ENCODE measurements at regions not wholly inside any gene's neighbourhood (a gene's known extent, or its start where the extent isn't known, plus 50 kb on each side); places are given as distances from the start of the nearest gene placed in this dataset.

GRCh38 chr15:95921404-95921803, 409.1 kb upstream of the NR2F2 start:
- no peak for DNase-seq (ENCODE audit: low read depth)

DNA sequence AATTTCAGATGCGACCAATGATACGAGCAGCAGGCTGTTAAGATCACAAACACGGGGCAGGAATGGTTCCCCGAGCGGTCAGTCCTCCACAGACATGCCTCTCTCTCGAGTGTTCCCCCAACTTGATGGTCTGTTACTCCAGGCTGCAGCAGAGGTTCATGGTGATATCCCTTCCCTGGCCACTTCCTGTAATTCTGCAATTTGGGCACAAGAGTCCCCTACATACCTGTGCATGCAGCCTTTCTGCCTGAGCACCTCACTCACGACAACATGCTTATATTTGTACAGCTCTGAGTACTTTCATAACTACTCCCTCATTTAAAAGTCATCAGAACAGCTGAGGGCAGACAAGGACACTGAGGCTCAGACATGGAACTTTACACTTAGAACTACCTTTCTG, 408.1 kb upstream of the NR2F2 start:
- DNase-seq (ENCODE audit: low read depth) = no peak

DNA sequence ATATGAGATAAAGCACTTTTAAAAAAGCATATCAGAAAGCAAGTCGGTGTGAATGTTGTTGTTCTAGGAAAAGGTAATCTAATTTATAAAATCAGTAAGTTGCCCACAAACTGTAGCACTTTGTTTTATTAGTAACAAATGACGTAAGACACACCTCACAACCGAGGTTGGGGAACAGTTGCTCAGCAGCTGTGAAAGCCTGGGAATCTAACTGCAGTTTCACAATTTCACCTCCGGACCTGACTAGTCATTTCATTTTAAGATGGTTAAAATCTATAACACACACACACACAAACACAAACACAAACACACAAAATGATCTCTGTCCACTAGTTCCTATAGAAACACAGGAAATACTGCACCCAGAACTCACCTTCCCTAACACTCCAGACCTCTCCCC, 406.7 kb upstream of the NR2F2 start:
- no peak for DNase-seq (ENCODE audit: low read depth)

- no peak for DNase-seq (ENCODE audit: low read depth)
Observed at GRCh38 chr15:95928822-95929221, 401.7 kb upstream of the NR2F2 start.

- no peak for DNase-seq (ENCODE audit: low read depth)
Observed at GRCh38 chr15:95929232-95929846, 401.2 kb upstream of the NR2F2 start.

GRCh38 chr15:95930659-95931375, 399.7 kb upstream of the NR2F2 start:
- DNase-seq (ENCODE audit: low read depth) = no peak

DNA sequence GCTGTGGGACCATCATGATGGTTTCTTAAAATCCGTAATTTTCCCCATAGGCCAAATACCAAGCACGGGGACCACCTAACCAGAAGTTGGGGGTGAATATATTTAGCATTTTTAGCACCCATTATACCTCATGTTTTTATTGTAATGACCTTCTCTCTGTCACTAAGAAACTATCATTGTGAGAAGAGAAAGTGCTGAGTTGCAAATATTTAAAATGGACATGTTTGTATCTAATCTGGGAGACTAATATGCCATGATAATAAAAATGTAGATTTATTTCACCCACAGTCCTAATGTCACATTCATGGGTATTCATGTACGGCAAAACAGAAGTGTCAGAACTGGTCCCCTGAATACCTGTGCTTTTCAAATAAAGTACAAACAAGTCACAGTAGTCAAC, 398.9 kb upstream of the NR2F2 start:
- DNase-seq (ENCODE audit: low read depth) = no peak

DNA sequence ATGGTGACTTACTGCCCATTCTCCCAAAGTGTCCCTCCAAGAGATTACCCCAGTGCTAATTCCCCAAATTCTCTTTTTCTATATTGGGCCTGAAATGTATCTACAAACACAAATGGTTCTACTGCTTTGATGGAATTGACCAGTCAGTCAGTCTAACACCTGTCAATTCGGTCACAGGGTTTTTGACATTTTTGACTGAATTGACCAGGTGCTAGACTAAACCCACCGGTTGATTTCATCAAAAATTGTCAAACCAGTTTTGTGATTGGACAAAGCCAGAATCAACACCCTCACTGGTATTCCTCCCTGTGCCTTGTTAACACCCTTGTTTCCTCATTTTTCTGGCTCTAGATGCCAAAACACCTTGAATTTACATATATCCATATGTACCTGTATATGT, 398.4 kb upstream of the NR2F2 start:
- DNase-seq (ENCODE audit: low read depth) = no peak

DNA sequence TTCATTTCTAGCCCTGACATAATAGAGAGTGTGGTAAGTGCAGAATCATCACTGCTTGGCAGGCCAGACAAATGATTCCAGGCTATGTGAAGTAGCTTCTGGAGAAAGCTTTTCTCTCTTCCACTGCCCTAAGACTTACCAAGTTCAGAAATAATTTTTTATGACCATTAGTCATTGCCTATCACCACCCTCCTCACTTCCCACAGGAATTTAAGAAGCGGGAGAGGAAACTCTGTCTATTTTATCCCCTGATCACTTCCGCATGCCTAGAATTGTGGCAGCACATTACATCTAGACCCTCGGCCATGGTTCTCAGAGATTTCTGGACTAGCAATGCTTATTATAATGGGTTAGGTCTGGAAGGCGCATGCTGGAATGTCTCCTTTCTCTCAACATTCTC, 397.8 kb upstream of the NR2F2 start:
- DNase-seq (ENCODE audit: low read depth) = no peak

- no peak for DNase-seq (ENCODE audit: low read depth)
Observed at GRCh38 chr15:95935852-95936251, 394.6 kb upstream of the NR2F2 start.

- no peak for DNase-seq (ENCODE audit: low read depth)
Observed at GRCh38 chr15:95937128-95937528, 393.4 kb upstream of the NR2F2 start.

GRCh38 chr15:95940431-95940985, 390.0 kb upstream of the NR2F2 start:
- no peak for DNase-seq (ENCODE audit: low read depth)

DNA sequence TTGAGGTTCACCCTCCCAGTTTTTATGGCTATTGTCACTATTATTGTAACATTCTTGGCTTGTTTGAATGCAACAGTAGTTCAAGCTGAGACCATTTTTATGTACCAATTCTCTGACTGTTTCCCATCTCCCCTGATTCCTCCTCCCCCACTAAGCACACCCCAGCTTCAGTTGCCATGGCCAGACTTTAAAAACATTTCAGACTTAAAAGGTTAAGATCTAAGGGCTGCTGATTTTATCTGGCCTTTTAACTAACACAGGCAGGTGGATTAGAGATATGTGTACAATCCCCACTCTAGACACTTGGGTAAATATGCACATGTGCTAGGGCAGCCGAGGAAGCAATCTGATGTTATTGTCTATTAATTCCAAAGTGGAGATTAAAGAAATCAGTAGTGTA, 386.3 kb upstream of the NR2F2 start:
- no peak for DNase-seq (ENCODE audit: low read depth)

DNA sequence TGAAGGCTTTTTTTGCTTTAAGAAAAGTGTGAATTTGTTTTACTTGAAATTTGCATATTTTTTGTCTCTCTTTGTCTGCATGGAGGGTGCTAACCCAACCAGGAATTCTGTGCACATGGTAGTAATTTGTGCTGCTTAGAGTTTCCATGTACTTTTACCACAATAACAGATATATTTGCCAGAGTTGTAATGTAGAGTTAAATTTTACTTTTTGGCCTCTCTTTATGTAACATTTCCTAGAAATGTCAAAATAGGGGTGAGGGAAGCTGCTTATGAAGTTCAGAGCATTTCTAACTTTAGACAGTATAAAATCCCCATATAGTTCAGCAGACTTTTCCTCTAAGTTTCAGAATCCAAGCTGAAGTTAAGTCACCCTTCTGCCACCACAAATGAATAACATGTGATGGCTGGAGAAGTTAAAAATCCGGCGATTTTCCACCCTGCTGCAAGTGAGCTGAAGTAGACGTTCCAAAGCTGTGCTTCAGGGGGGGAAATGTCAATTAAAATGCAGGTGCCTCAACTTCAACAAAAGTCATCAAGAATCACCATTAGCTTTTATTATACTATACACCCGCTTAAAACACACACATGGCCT, 385.7 kb upstream of the NR2F2 start:
- DNase-seq (ENCODE audit: low read depth) = no peak

DNA sequence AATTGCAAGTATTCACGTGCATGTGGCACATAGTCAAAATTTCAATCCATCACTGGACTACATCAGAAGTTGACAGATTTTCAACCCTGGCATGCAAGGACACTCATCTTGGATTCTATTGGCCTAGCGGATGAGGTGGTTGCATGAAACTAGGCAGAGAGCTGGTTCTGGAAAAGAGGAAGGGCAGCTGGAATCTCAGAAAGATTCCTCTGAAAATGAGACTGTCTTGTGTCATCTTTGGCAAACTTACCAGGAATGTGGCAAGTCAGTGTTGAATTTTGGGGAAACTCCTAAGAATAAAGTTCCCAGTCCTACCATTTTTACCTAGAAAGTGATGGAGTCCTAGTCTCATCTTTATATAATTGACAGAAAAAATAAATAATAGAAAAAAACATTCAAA, 384.3 kb upstream of the NR2F2 start:
- no peak for DNase-seq (ENCODE audit: low read depth)

GRCh38 chr15:95946926-95947325, 383.6 kb upstream of the NR2F2 start:
- no peak for DNase-seq (ENCODE audit: low read depth)

DNA sequence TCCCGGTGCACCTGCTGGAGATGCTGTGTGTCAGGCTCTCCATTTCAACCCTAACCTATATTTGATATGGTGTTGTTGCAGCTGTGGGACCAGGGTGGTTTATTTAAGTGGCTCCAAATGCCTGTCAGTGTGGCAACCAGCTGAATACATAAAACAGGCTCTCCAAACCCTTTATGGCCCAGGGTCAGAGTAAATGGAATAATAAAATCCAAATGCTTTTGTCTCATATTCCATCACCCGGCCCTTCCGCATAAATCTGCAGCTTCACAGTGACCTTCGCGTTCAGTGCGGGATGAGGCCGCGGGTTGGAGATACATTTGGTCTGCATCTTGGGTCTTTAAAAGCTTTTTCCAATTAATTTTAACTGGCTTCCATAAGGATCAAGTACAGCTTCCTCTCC, 382.1 kb upstream of the NR2F2 start:
- no peak for DNase-seq (ENCODE audit: low read depth)

DNA sequence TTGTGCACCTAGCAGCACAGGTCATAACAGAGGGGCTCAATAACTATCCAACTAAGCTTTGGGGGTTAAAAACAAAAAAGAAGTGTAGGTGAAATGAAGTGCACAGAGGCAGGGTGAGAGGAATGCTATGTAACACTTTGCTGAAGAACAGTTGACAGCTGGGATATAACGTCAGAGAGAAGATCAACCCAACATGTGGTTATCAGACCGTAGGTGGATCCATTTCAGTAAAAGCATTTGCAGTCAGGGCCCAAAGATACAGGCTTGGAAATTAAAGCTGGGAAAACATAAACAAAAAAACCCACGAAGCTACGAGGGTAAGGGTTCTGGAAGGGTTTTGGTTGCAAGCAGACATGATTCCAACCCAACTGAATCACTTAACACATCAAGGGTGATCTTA, 377.5 kb upstream of the NR2F2 start:
- no peak for DNase-seq (ENCODE audit: low read depth)

DNA sequence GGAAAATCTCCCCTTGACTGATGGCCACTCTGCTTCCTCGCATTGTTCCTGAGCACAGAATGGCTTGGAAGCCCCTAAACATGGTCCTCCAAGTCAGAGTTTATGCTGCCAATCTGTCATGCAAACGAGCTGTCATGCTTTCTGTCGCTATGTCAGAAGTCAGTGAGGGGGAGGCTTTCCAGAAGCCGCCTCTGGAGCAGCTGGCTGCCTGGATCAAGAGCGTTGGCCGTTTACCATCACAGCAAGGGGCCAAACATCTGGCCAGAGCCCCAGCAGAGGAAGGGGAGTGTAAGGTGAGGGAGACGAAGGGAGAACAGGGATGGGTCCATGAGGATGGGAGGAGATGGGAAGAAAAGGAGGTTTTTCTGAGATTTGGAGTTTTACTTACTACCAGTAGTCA, 372.6 kb upstream of the NR2F2 start:
- no peak for DNase-seq (ENCODE audit: low read depth)

DNA sequence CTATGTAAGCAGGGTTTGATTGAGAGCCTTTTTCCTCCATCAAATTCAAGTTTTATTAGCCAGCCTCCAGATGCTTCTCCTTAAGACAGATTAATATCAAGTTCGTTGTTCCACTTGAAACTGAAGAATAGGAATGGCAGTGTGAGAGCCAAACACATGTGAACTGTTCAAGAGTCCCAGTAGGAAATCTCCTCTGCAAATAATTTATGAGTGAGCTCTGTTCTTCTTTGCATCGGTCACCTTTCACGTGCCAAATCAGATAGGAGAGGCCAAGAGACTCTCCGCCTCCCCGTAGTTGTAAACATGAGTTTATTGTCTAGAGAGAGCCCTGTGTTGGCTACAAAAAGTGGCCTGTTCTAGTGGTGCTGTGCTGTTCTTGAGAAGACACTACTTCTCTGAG, 372.1 kb upstream of the NR2F2 start:
- no peak for DNase-seq (ENCODE audit: low read depth)

DNA sequence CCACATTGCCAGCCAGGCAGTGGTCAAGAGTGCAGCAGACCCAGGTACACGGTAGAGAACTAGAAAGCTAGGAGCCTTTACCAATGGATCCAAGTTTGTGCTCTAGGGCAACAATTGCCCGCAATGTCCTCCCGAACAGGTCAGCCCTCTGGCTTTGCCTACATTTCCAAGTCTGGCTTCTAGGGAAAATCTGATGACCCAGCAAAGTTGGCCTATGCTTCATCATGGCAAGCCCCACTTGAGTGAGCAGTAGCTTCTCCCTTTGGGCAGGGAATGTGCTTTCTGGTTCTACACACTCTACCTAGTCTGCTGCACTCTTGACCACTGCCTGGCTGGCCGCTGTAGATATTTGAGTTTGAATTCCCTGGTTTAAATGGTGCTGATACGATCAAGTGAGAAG, 361.6 kb upstream of the NR2F2 start:
- no peak for DNase-seq (ENCODE audit: low read depth)

- no peak for DNase-seq (ENCODE audit: low read depth)
Observed at GRCh38 chr15:95970326-95970725, 360.2 kb upstream of the NR2F2 start.

- DNase-seq (ENCODE audit: low read depth) = no peak
Observed at GRCh38 chr15:95972041-95972553, 358.4 kb upstream of the NR2F2 start.

All from T-helper 22 cell (primary cell).